Suprapubic skin (tissue), 4 donors: ENCODE measurements at regions not wholly inside any gene's neighbourhood (a gene's known extent, or its start where the extent isn't known, plus 50 kb on each side); places are given as distances from the start of the nearest gene placed in this dataset.

ENCODE experiments used
- DNase-seq, 2 donors: peaks; one replicate each; pipeline ENCODE4 v3.0.0-alpha.2; 2019; ENCODE audit warnings: low spot score in 2 of 2
- H3K27ac ChIP-seq: fragments of 200-600 bp; sonication (generic); one replicate; pipeline ENCODE4 v1.5.1; 2019
- H3K27me3 ChIP-seq: fragments of 200-600 bp; sonication (generic); one replicate; pipeline ENCODE4 v1.5.1; 2019
- H3K36me3 ChIP-seq: fragments of 200-600 bp; sonication (generic); one replicate; pipeline ENCODE4 v1.5.1; 2019
- H3K4me1 ChIP-seq: fragments of 200-600 bp; sonication (generic); one replicate; pipeline ENCODE4 v1.5.1; 2019
- H3K4me3 ChIP-seq: fragments of 200-600 bp; sonication (generic); one replicate; pipeline ENCODE4 v1.5.1; 2019; ENCODE audit warnings: mild to moderate bottlenecking
- H3K9me3 ChIP-seq: fragments of 200-600 bp; sonication (generic); one replicate; pipeline ENCODE4 v1.5.1; 2019
- EP300 ChIP-seq: sonication (generic); formaldehyde crosslinking; IDR thresholded peaks from one replicate; pipeline ENCODE4 v1.6.1; 2017; ENCODE audit warnings: antibody characterized with exemption
- POLR2A ChIP-seq, 2 donors: fragments of 450-650 bp; IDR thresholded peaks; one replicate each; pipeline ENCODE4 v1.6.1; 2017; ENCODE audit warnings: antibody characterized with exemption in 2 of 2, mild to moderate bottlenecking in 2 of 2, moderate library complexity in 2 of 2
- POLR2AphosphoS5 ChIP-seq, 3 donors: sonication (generic); formaldehyde crosslinking; IDR thresholded peaks; one replicate each; pipeline ENCODE4 v1.6.1; 2017; ENCODE audit warnings: antibody characterized with exemption in 3 of 3
- WGBS: methylation state at CpG from one replicate; pipeline ENCODE4 v1.1.5; 2018; 5-methylcytosine and 5-hydroxymethylcytosine counted together
- TF ChIP-seq, protein P1 (sequence below), 2 donors: fragments of 200-600 bp in 1 of 2; fragments of 450-650 bp in 1 of 2; sonication (generic) in 1 of 2; IDR thresholded peaks; one replicate each; pipeline ENCODE4 v1.5.1; 2016 to 2019; ENCODE audit warnings: antibody characterized with exemption in 2 of 2, mild to moderate bottlenecking in 1 of 2, moderate library complexity in 1 of 2

DNA sequence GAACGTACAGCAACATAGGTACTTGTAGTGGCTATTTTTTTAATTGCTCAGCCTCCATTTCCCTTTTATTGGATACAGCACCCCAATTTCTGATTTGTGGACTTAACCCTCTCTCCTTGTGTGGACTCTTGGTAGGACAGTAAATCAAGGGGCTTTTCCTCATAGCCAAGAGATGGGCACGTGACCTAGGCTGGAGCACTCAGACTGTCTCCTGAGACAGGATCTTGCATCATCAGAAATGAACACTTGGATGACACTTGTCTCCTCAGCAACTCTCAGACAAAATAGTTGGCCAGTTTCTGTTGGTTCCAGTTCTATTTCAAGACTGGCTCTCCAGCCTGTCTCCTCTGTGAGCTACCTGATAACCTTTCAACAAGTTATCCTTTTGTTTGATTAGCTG is 112.9 kb upstream of the ZNF678 start:
- H3K4me3 ChIP-seq, result no peak overlapping the region
- DNase-seq, result no peak
- H3K4me1 ChIP-seq, result no peaks in the 10 kb centered on the region
- WGBS, result 73% methylated on average over 2 of the region's 2 CpGs
- no peak overlapping the region for H3K27ac ChIP-seq
- TF ChIP-seq POLR2AphosphoS5 (IDR thresholded peaks at IDR 0.05) (no peak), EP300 (no peak), POLR2A (IDR thresholded peaks at IDR 0.05) (no peak)
- TF ChIP-seq, protein P1, sequence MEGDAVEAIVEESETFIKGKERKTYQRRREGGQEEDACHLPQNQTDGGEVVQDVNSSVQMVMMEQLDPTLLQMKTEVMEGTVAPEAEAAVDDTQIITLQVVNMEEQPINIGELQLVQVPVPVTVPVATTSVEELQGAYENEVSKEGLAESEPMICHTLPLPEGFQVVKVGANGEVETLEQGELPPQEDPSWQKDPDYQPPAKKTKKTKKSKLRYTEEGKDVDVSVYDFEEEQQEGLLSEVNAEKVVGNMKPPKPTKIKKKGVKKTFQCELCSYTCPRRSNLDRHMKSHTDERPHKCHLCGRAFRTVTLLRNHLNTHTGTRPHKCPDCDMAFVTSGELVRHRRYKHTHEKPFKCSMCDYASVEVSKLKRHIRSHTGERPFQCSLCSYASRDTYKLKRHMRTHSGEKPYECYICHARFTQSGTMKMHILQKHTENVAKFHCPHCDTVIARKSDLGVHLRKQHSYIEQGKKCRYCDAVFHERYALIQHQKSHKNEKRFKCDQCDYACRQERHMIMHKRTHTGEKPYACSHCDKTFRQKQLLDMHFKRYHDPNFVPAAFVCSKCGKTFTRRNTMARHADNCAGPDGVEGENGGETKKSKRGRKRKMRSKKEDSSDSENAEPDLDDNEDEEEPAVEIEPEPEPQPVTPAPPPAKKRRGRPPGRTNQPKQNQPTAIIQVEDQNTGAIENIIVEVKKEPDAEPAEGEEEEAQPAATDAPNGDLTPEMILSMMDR (IDR thresholded peaks at IDR 0.05), result no peak
- no peaks in the 10 kb centered on the region for H3K36me3 ChIP-seq
- H3K27me3 ChIP-seq, result peaks cover 32% of the 10 kb centered on the region
- H3K9me3 ChIP-seq, result no peaks in the 10 kb centered on the region

DNA sequence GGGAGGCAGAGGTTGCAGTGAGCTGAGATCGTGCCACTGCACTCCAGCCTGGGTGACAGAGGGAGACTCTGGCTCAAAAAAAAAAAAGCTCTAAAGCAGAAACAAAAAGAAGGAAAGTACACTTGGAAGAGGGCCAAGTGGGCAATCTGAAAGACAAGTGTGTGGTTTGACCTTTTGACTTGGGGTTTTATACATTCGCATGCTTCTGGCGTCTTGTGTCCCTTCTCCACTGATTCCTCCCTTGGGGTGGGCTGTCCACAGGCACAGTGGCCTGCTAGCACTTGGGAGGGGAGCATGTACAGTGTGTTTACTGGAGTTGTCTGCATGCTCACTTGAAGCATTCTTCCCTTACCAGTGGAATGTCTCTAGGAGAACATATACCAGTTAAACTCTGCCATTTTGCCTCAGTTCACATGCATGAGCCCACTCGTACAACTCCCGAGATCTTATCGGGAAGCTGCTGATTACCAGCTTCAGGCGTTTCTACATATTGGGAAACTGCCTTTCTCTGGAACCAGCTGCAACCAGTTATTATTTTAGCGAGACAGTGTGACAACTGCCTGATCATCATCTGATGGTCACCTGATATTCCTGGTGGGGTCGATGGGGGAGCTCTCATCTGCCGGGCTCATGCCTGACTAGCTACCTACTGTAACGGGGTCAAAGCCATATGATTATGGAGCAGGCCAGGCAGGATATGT is 113.5 kb upstream of the ZNF678 start:
- Histone ChIP-seq H3K36me3 (no peaks in the 10 kb centered on the region), H3K27me3 (peaks cover 26% of the 10 kb centered on the region), H3K9me3 (no peaks in the 10 kb centered on the region), H3K4me1 (no peaks in the 10 kb centered on the region), H3K27ac (no peak overlapping the region), H3K4me3 (no peak overlapping the region)
- DNase-seq, result no peak
- WGBS, result 73% methylated on average over 11 of the region's 11 CpGs
- no peak for TF ChIP-seq EP300

DNA sequence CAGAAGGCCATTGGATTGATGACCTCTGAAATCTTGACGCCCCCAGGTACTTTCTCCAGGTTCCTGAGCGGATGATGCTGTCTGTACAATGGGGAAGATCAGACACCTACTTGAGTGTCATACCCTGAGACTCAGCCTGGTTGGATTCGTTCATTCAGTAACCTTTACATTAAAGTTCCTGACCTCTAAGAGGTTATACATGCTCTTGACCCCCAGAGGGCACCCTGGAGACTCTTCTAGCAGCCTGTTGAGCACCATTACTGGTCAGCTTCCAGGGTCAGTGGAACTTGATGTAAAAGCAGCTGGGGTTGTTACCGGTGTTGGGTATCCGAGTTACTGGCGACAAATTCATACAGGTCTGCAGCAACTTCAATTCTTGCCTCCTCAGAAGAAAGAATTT is 114.3 kb upstream of the ZNF678 start:
- H3K27ac ChIP-seq, result no peak overlapping the region
- no peaks in the 10 kb centered on the region for H3K4me1 ChIP-seq
- H3K36me3 ChIP-seq, result no peaks in the 10 kb centered on the region
- 57% methylated on average over 6 of the region's 6 CpGs for WGBS
- DNase-seq, result no peak
- H3K4me3 ChIP-seq, result no peak overlapping the region
- TF ChIP-seq, protein P1 (IDR thresholded peaks at IDR 0.05), result peak in 1 of 2 donors; percentile 15
- TF ChIP-seq POLR2A (IDR thresholded peaks at IDR 0.05), result no peak
- peaks cover 18% of the 10 kb centered on the region for H3K27me3 ChIP-seq
- H3K9me3 ChIP-seq, result no peaks in the 10 kb centered on the region

DNA sequence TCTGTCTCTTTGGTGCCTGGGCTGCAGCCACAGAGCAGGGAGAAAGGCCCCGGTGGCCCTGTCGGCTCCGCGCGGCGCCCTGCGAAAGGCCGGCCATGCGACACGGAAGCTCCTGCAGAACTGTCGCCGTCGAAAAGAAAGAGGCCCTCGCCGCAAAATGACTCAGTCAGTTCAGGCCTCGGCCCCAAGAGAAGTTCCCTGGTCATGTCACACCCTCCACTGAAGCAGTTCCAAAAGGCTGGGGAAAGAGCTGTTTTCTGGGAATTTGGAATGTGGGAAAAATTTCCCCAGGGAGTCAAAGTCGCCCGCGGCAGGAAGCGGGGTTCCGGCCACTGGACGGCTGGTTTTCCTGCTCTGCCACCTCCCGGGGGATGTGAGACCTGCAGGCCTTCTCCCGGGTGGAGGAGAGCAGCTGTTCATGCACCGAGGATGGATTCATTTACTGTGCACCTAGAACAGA is 115.8 kb upstream of the ZNF678 start:
- WGBS, result 47% methylated on average over 7 of the region's 25 CpGs

DNA sequence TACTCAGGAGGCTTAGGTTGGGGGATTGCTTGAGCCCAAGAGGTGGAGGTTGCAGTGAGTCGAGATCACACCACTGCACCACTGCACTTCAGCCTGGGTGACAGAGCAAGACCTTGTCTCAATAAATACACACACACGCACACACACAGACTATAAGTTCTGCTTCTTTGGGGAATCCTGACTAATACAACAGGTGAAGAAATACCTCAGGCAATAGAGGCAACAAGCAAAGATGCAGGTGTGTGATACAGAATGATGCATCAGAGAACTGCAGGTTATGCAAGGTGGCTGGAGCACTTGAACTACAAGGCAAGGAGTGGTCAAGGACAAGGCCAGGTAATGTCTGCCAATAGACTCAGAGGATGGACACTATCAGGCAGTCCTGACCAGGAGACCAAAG is 117.6 kb upstream of the ZNF678 start:
- no peaks in the 10 kb centered on the region for H3K9me3 ChIP-seq
- no peak for DNase-seq
- no peak overlapping the region for H3K4me3 ChIP-seq
- TF ChIP-seq EP300 (no peak), POLR2A (IDR thresholded peaks at IDR 0.05) (no peak), POLR2AphosphoS5 (IDR thresholded peaks at IDR 0.05) (no peak)
- TF ChIP-seq, protein P1 (IDR thresholded peaks at IDR 0.05), result no peak
- H3K27ac ChIP-seq, result no peak overlapping the region
- no peaks in the 10 kb centered on the region for H3K4me1 ChIP-seq
- 96% methylated on average over 2 of the region's 2 CpGs for WGBS
- H3K36me3 ChIP-seq, result no peaks in the 10 kb centered on the region
- no peaks in the 10 kb centered on the region for H3K27me3 ChIP-seq

More for the DNA sequence above, 115.8 kb upstream of the ZNF678 start:
- no peak for DNase-seq
- peaks cover 8% of the 10 kb centered on the region for H3K27me3 ChIP-seq
- no peak for TF ChIP-seq POLR2A (IDR thresholded peaks at IDR 0.05)
- TF ChIP-seq, protein P1 (IDR thresholded peaks at IDR 0.05), result peak in 1 of 2 donors; percentile 40
- TF ChIP-seq POLR2AphosphoS5 (IDR thresholded peaks at IDR 0.05), result no peak
- TF ChIP-seq EP300, result no peak
- no peaks in the 10 kb centered on the region for H3K36me3 ChIP-seq
- peak overlapping the region; percentile 5 for H3K4me3 ChIP-seq
- no peaks in the 10 kb centered on the region for H3K4me1 ChIP-seq
- H3K27ac ChIP-seq, result no peak overlapping the region
- H3K9me3 ChIP-seq, result no peaks in the 10 kb centered on the region
